ENCODE measurements at regions not wholly inside any gene's neighbourhood (a gene's known extent, or its start where the extent isn't known, plus 50 kb on each side); places are given as distances from the start of the nearest gene placed in this dataset.

DNA sequence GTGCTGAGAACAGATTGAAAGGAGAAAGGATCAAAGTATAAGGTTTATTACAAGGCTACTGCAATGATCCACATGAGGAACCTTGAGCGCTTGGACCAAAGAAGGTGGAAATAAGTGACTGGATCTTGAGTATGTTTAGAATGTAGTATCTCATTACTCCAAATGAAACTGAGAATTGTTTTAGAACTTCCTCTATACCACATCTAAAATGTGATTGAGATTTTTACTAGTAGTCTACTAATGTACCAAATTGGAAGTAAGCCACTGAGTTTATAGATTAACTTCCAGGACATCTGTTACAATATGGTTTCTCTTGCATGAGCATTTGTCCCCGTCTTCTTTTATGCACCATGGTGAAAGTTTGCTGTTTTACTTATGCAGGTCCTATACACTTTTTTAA lies 300.5 kb downstream of the SUCLG1 start:
- TF ChIP-seq, protein P1, sequence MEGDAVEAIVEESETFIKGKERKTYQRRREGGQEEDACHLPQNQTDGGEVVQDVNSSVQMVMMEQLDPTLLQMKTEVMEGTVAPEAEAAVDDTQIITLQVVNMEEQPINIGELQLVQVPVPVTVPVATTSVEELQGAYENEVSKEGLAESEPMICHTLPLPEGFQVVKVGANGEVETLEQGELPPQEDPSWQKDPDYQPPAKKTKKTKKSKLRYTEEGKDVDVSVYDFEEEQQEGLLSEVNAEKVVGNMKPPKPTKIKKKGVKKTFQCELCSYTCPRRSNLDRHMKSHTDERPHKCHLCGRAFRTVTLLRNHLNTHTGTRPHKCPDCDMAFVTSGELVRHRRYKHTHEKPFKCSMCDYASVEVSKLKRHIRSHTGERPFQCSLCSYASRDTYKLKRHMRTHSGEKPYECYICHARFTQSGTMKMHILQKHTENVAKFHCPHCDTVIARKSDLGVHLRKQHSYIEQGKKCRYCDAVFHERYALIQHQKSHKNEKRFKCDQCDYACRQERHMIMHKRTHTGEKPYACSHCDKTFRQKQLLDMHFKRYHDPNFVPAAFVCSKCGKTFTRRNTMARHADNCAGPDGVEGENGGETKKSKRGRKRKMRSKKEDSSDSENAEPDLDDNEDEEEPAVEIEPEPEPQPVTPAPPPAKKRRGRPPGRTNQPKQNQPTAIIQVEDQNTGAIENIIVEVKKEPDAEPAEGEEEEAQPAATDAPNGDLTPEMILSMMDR (IDR thresholded peaks at IDR 0.05), result no peak
- no peak for TF ChIP-seq POLR2A (IDR thresholded peaks at IDR 0.05)

All from heart left ventricle (tissue), 13 donors.